Tibial nerve (tissue), 4 donors: ENCODE measurements at regions not wholly inside any gene's neighbourhood (a gene's known extent, or its start where the extent isn't known, plus 50 kb on each side); places are given as distances from the start of the nearest gene placed in this dataset.

Experiments used
- CTCF ChIP-seq, 5 experiments: fragments of 200-600 bp in 3 of 5; fragments of 450-650 bp in 2 of 5; sonication (generic) in 3 of 5; IDR thresholded peaks; one replicate each; pipeline ENCODE4 v1.5.1; 2016 to 2019; ENCODE audit warnings: antibody characterized with exemption in 5 of 5, mild to moderate bottlenecking in 3 of 5, moderate library complexity in 2 of 5
- EP300 ChIP-seq, 2 donors: sonication (generic); formaldehyde crosslinking; IDR thresholded peaks; one replicate each; pipeline ENCODE4 v1.6.1; 2017; ENCODE audit warnings: antibody characterized with exemption in 2 of 2, mild to moderate bottlenecking in 1 of 2
- POLR2A ChIP-seq, 2 donors: fragments of 450-650 bp; IDR thresholded peaks; one replicate each; pipeline ENCODE4 v1.6.1; 2017; ENCODE audit warnings: antibody characterized with exemption in 2 of 2, mild to moderate bottlenecking in 2 of 2, moderate library complexity in 2 of 2

- TF ChIP-seq CTCF (IDR thresholded peaks at IDR 0.05) (no peak), POLR2A (IDR thresholded peaks at IDR 0.05) (no peak), EP300 (IDR thresholded peaks at IDR 0.05) (no peak)
Observed at GRCh38 chr2:16493788-16494187, 171.8 kb downstream of the CYRIA start.
